HEK293 (cell line): ENCODE measurements at regions not wholly inside any gene's neighbourhood (a gene's known extent, or its start where the extent isn't known, plus 50 kb on each side); places are given as distances from the start of the nearest gene placed in this dataset.

Experiments
- BCL11A ChIP-seq: fragments of 450-650 bp; formaldehyde crosslinking; IDR thresholded peaks from 2 replicates; pipeline ENCODE4 v1.5.1; 2016; ENCODE audit warnings: low read depth, missing biosample characterization, missing genetic modification characterization
- SALL2 ChIP-seq: fragments of 450-650 bp; formaldehyde crosslinking; IDR thresholded peaks from 2 replicates; pipeline ENCODE4 v1.5.0; 2017; ENCODE audit warnings: missing biosample characterization, mild to moderate bottlenecking, missing genetic modification characterization, borderline replicate concordance
- TCF7L2 ChIP-seq: IDR thresholded peaks from 2 replicates; pipeline ENCODE4 v1.6.1; 2011; ENCODE audit warnings: low read depth, mild to moderate bottlenecking, inconsistent platforms, low read length, moderate library complexity, borderline replicate concordance
- ZNF324 ChIP-seq: fragments of 450-650 bp; formaldehyde crosslinking; IDR thresholded peaks from 2 replicates; pipeline ENCODE4 v1.5.1; 2016; ENCODE audit warnings: missing biosample characterization, missing genetic modification characterization
- ZNF560 ChIP-seq: fragments of 450-650 bp; formaldehyde crosslinking; IDR thresholded peaks from 2 replicates; pipeline ENCODE4 v1.5.1; 2017; ENCODE audit warnings: missing biosample characterization, missing genetic modification characterization, borderline replicate concordance
- ZNF776 ChIP-seq: fragments of 450-650 bp; formaldehyde crosslinking; IDR thresholded peaks from 2 replicates; pipeline ENCODE4 v1.5.0; 2017; ENCODE audit warnings: missing biosample characterization, missing genetic modification characterization, borderline replicate concordance
- TF ChIP-seq, protein P1 (sequence below): fragments of 450-650 bp; formaldehyde crosslinking; IDR thresholded peaks from 2 replicates; pipeline ENCODE4 v1.5.1; 2016; ENCODE audit warnings: missing biosample characterization, missing genetic modification characterization
- TF ChIP-seq, protein P2 (sequence below): fragments of 450-650 bp; formaldehyde crosslinking; IDR thresholded peaks from 2 replicates; pipeline ENCODE4 v1.5.1; 2016; ENCODE audit warnings: missing biosample characterization, missing genetic modification characterization

DNA sequence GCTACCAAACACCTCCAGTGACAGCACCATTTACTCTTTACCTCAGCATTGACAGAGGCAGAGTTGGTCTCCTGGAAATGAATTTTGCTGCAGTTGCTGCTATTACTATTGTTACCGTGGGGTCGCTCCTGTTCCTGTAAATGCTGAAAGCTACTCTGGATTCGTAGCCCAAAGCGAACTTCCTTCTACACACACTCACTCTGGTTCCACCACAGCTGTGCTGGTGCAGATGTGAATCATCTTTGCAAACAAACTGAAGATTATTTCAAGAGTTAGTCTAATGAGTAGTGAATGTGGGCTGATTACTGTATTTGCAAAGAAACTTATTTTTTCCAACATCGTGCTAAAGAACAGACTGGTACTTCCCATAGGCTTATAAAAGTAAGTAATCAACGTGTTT, 304.0 kb downstream of the LPIN1 start:
- TF ChIP-seq BCL11A (tag by site-specific recombination) = no peak
- TF ChIP-seq TCF7L2 = no peak
- TF ChIP-seq ZNF324 = no peak
- no peak for TF ChIP-seq SALL2 (tag by site-specific recombination)
- TF ChIP-seq, protein P1, sequence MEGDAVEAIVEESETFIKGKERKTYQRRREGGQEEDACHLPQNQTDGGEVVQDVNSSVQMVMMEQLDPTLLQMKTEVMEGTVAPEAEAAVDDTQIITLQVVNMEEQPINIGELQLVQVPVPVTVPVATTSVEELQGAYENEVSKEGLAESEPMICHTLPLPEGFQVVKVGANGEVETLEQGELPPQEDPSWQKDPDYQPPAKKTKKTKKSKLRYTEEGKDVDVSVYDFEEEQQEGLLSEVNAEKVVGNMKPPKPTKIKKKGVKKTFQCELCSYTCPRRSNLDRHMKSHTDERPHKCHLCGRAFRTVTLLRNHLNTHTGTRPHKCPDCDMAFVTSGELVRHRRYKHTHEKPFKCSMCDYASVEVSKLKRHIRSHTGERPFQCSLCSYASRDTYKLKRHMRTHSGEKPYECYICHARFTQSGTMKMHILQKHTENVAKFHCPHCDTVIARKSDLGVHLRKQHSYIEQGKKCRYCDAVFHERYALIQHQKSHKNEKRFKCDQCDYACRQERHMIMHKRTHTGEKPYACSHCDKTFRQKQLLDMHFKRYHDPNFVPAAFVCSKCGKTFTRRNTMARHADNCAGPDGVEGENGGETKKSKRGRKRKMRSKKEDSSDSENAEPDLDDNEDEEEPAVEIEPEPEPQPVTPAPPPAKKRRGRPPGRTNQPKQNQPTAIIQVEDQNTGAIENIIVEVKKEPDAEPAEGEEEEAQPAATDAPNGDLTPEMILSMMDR (tag by site-specific recombination) = no peak
- no peak for TF ChIP-seq ZNF560
- no peak for TF ChIP-seq ZNF776 (tag by site-specific recombination)
- TF ChIP-seq, protein P2, sequence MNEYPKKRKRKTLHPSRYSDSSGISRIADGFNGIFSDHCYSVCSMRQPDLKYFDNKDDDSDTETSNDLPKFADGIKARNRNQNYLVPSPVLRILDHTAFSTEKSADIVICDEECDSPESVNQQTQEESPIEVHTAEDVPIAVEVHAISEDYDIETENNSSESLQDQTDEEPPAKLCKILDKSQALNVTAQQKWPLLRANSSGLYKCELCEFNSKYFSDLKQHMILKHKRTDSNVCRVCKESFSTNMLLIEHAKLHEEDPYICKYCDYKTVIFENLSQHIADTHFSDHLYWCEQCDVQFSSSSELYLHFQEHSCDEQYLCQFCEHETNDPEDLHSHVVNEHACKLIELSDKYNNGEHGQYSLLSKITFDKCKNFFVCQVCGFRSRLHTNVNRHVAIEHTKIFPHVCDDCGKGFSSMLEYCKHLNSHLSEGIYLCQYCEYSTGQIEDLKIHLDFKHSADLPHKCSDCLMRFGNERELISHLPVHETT (tag by site-specific recombination) = no peak
